NCI-H345 treated with DMSO at 0.1 percent for 48 hours (cell line): ENCODE measurements at regions not wholly inside any gene's neighbourhood (a gene's known extent, or its start where the extent isn't known, plus 50 kb on each side); places are given as distances from the start of the nearest gene placed in this dataset.

Source experiments
- DNase-seq: peaks from one replicate; lab custom pipeline; 2025; ENCODE audit not compliant: unreplicated experiment; lab: John Stamatoyannopoulos, UW

DNA sequence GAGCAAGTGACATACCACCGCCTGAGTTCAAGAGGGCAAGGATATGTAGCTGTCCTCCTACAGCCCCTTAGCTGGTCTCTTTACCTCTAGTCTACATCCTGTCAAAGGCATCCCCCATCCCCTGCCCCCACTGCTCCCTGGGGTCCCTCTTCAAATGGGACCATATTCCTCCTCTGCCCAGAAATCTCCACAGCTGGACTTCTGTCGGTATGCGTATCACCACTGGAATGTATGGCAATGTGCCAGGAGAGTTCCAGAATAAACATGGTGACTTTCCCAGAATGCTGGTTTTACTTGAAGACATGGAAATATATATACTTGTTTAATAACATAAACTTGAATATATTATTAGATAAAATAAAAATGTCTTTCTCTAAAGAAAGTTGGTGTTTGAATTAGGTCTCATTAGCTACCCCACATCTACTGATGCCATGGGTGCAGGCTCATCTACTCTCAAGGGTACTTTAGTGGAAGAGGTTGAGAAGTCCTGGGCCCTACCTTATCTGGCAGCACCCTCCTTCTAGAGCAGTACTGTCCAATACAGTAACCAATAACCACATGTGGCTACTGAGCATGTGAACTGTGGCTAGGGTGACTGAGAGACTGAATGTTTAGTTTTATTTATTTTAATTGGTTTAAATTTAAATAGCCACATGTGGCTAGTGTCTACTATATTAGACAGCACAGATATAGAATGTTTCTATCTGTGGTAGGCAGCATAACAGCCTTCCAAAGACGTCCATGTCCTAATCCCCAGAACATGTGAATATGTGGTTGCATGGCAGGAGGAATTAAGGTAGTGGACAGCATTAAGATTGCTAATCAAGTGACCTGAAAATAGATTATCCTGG lies 181.7 kb upstream of the SLC30A5 start:
- no peak for DNase-seq

DNA sequence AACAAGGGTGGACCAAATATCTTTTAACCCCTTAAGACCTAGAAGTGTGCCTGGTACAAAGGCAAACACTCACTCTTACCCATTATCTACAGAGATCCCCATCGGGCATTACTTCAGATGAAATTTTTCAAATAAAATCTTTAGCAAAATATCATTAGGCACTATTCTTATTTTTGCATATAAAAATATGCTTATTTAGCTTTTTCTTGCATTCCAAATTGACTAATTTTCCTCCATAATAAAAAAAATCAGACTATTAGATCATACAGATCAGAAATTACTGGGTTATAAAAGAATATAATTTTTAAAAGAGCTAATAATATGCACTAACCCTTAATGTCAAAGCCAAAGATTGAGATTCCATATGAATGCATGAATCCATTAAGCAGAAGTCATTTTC lies 178.7 kb upstream of the SLC30A5 start:
- no peak for DNase-seq

DNA sequence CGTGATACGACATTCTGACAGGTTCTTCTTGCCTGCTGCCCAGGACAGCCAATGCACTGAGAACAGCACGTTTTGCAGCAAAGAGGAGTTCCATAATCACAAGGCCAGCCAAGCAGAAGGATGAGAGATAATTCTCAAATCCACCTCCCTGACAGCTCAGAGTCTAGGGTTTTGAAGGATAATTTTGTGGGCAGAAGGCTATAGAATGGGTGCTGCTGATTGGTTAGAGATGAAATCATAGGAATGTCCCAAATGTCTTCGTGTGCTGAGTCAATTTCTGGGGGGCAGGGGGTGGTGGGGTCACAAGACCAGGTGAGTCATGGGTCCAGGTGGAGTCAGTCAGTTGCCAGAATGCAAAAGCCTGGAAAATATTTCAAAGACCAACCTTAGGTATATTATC lies 175.5 kb upstream of the SLC30A5 start:
- DNase-seq: no peak

DNA sequence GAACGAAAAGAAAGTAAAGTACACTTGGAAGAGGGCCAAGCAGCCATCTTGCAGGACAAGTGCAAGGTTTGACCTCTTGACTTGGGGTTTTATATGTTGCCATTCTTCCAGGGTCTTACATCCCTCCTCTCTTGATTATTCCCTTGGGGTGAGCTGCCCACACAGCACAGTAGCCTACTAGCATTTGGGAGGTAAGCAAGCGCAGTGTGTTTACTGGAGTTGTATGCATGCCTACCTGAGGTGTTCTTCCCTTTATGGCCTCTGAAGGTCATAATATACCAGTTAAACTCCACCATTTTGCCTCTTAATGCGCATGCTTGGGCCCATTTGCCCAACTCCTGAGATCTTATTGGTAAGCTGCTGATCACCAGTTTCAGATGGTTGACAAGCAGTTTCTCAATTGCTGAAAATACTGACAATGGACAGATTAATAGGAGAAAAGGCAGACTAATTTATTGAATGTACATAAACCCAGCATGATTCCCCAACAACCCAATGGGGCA lies 173.8 kb upstream of the SLC30A5 start:
- no peak for DNase-seq

DNA sequence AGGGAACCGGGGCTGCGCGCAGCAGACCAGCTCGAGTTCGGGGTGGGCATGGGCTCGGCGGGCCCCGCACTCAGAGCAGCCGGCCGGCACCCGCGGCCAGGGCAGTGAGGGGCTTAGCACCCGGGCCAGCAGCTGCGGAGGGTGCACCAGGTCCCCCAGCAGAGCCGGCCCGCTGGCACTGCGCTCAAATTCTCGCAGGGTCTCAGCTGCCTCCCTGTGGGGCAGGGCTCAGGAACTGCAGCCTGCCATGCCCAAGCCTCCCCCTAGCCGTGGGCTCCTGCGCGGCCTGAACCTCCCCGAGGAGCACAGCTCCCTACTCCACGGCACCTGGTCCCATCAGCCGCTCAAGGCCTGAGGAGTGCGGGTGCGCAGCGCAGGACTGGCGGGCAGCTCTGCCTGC lies 172.9 kb upstream of the SLC30A5 start:
- no peak for DNase-seq

DNA sequence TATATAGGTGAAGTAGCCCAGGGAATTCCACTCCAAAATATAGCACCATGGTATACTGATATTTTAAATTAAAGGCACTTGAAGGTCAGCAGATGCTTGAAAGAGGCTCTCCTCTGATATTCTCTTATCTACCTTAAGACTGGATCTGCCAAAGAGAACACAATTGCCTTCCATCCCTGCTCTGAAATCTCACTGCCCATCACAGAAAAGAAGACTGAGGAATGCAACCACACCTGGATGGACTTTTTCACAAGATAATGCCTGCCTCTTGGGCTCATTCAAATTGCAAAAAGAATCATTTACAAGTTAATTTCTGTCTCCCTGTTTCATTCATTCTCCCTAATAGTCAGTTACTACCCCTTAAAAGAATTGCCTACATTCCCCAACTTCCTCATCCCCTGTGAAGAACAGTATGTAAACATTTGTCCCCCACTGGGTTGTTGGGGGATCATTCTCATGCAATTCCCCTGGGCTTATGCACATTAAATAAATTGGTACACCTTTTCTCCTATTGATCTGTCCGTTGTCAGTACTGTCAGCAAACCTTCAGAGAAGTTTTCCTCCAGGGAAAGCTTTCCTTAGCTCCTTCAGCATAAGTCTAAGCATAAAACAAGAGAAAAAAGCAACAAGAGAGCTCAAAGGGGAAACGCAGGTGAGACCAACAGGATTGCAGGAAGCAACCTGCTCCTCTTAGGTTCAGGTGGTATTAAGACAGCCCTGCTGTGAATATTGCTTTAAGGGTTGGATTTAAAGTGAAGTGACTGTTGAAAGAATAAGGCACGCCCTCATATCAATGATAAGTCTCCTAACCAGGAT lies 171.4 kb upstream of the SLC30A5 start:
- DNase-seq: no peak

DNA sequence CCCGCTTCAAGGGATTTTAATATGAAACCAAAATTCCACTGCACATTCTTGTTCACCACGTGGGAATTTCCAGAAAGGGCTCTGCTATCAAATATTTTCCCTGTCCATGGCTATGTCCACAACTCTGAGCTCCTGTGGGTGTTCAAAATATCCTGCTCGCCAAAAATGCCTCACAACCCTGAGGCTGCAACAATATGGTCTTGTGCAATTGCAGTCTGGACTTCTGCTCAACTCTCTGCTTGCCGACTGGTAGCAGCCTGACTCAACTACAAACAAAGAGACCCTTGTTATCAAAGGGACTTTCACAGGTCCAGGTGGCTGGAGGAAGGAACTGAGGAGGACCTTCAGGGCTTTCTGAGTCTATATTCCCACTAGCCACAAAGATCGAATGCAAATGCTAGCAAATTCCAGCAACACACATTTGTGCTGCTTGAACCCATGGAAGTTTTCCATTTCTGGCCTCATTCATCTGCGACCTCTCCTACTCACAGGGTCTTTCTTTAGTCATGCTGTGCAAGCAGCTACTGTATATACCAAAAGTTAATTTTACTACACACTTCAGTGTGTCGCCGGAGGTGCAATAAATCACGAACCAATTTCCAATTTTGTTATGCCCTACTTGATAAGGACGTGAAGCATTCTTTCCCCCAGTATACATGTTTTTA lies 169.2 kb upstream of the SLC30A5 start:
- DNase-seq: no peak

DNA sequence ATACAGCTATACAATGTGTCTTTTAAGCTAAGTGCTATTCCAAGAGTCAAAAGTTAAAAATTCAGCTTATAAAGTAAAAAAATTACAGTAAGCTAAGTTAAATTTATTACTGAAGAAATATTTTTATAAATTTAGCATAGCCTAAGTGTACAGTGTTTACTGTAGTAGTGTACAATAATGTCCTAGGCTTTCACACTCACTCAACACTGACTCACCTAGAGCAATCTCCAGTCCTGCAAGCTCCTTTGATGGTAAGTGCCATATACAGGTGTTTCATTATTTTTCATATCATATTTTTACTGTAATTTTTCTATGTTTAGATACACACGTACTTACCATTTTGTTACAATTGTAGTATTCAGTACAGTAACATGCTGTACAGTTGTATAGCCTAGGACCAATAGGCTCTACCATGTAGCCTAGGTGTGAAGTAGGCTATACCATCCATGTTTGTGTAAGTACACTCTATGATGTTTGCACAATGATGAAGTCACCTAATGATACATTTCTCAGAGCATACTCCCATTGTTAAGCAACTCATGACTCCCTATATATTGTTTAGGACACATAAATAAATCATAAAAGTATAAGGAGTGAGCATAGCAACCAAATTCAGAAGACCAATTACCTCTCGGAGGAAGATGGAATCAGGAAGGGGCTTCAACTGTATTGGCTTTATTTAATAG lies 165.1 kb upstream of the SLC30A5 start:
- no peak for DNase-seq

DNA sequence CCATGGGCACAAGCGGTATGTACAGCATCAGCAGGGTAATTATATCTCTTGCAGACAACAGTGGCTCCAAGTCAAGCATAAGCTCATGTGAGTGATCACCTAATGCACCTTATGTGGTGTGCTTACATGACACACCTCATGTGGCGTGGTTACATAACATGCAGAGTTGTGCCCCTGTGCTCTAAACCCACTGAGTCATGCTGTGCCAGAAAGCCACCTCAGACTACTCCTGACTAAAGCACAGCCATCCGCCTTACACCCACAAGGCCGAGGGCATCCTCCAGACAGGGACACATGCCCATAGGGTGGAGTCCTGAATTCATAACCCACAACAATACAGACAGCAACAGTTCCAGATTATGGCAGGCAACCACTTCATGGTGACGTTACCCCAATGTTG lies 163.7 kb upstream of the SLC30A5 start:
- no peak for DNase-seq

DNA sequence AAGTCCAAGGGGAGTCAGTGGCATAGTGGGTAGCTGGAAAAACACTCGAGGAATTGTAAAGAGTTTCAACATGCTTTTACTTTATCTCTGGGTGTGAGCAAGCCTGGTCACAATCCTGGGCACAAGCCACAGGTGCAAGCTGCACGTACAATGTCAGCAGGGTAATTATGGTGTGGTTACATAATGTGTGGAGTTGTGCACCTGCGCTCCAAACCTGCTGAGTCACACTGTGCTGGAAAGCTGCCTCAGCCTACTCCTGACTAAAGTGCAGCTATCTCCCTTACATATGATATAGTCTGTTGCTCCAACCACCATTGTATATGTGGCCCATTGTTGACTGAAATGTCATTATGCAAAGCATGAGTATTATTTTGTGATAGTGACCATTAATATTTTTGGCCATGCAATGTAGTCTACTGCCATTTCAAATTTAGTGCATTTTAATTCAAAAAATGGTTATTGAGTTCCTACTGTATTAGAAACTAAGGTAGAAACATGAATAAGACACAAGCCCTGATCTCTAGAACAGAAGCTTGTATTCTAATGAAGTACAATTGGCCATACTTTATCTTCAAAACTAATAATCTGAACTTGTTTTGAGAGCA lies 160.9 kb upstream of the SLC30A5 start:
- DNase-seq: no peak

DNA sequence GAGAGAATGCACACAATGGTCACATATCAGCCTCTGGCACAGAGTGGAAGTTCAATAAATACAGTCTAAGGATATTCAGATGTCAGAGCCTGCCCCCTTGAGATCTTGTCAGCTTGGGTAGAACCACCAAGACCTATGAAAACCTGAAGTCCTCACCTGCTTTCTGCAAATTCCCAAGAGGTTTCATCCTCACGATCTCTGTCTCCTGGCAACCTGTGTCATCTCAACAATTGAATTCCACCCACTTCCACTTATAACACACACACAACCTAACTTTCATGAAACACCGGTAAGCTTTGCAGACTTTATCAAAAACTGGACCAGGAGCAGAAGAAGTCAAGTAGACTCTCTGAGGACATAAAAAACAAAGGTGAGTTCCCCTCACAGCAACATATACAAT lies 151.6 kb upstream of the SLC30A5 start:
- DNase-seq: no peak

DNA sequence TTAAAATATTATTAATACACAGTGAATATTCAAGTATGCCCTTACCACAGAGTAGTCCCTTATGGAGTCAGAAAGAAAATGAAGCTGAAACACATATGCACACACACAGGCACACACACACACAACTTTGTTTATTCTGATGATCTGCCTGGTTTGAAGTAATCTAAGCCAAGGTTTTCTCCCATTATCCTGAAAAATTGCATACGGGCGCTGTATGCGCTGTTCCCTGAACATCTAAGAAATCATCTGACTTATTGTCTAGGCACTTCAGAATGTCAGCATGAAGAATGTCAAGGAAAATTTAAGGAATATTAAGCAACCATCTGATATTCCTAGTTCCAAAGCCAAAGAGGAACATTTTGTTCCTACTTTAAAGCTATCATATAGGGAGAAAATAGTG lies 147.1 kb upstream of the SLC30A5 start:
- DNase-seq: no peak

DNA sequence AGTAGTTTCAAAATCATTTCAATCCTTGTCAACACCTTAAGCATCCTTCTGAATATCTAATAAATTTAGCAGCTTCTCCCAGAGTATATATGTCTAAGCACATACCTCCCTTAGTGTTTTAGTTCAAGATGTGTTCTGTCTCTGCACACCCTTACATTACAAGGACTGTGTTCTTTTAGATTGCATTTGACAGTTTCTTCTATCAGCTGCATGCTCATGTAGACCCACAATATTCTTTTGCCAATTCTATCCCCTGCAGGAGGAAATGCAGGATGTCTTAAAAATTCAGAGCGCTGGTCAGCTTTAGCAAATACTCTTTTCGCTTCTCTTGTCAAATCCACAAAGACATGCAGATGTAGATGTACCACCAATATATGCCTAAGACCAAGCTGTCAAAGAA lies 145.8 kb upstream of the SLC30A5 start:
- DNase-seq: no peak

DNA sequence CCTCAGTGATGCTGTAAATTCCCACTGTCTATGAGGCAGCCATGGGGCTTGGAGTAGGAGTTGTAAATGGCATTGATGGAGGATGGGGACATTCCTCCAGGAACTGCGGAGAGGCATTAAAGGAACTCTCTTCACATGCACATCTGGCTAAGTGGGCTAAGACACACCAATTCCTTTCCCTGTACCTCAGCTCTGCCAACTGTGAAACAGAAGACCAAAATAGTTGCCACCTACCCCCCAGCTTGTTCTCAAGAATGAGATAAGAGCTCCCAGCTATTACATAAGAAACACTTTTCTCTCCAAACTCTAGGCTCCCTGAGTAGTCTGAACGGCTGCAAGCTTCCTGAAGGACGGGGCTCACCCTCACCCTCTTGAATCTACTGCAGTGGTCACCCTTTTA lies 144.6 kb upstream of the SLC30A5 start:
- no peak for DNase-seq

DNA sequence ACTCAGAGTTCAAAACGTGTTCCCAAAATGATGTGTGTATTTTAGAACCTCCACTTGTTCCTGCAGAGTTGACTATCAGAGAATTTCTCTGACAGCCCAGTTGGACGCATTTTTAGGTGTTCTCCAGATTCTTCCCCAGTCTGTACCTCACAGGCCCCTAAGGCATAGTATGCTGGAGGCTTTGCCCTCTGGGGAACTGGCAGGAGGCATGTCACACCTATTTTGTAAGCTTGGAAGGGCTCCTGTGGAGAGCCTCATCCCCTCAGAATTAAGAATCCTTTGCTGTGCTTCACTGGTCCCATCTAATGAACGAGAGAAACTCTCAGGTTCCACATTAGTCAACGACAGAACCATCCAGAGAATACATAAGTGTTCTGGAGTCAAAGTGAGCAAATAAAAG lies 144.1 kb upstream of the SLC30A5 start:
- DNase-seq: no peak

DNA sequence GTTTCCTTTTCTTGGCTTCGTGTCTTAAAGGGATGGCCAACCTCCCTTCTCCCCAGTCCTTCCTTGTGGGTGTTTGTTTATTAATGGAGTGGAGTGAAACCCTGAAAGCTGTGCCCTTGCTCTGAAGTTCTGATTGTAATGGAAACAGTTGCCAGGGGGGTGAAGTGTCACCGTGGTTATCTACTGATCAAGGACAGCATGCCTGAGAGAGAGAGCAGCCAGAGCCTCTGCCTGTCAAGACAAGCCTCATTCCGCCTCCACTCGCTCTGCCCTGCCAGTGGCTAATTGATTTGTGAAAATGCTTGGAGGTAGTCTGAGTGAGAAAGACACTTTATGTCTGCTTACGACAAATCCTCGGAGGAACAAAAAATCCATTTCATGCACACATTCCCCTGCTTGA lies 143.7 kb upstream of the SLC30A5 start:
- DNase-seq: no peak

DNA sequence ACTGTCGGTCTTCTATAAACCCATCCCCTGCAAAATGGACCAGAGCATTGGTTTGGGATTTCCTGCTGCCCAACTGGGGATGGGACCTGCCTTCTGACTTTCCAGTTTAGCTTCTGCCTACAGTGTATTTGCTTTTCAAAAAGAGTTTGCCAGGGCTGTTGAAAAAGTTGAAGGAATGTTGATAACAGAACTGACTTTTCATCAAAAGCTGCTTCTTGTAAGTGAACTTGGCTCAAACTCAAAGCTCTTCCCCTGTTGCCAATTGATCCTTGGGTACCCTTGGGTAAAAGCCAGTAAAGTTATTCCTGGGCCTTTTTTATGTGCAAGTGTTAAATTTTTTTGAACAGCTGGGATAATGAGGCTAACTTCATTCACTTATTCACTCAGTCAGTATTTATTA lies 142.9 kb upstream of the SLC30A5 start:
- DNase-seq: no peak

DNA sequence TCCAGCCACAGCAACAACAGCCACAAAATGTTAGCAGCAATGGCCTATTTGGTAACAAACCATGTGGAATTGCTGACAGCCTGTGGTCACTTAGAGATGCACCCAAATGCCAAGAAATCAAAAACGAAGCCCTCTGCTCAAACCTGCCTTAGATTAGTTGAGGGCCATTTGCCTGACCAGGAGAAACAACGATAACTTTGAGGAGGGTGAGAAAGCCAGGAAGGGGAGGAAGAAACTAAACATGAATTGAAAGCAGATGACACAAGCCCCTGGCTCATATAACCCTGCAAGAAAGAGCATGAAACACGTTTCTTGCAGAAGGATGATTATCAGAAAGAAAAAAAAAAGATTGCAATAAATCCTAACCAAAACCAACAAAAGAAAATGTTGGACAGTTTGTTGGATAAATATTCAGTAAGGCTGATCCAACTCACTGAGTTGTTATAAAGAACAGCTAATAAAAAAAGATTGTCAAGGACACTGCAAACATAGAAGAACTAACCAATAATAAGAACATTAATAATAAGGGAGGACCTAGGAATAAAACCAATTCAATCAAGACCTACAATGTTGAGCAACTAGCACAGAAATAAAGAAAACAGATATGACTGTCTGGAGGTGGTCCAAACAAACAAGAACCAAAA lies 140.5 kb upstream of the SLC30A5 start:
- DNase-seq: no peak

DNA sequence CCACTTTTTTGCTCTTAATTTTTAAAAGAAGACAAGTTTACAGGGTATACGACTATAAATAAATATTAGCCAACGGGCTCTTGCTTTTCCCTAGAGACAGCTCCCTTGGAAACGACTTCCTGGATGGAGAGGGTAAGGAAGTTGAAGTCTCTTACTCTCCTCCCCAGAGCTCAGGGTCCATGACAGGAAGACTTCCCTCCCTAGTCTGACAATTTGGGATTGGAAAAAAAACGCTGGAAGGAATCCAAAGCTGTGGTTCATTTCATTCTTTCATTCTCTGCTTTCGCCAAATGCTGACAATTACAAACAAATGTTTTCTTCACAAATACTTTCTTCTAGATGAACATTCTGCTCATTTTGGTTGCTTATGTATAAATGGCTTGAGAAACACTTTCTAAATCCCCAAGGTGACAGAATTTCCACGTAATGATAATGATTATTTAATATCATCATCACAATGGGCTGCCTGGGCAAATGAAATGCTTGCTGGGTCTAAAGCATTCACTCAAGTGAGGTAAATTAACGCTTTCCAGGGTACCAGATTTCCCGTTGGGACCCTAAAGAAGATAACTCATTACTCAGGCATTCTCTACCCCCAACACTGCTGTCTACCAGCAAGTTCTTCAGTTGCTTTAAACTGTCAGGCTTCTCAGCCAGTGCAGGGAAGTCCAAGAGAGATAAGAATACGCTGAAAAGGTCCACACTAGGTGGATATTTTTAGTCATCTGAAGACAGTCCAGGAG lies 139.8 kb upstream of the SLC30A5 start:
- no peak for DNase-seq

DNA sequence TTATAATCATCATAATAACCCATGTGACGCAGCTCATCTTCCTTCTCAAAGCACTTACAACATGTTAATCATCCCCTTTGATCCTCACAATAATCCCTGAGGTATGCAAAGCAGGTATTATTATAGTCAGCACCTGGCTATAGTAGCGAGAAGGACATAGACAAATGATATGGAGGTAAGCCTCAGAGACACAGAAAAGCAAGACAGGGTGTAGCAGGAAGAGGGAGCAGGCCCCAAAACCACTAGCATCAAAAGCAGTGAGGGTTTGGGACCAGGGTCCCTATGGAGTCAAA lies 139.2 kb upstream of the SLC30A5 start:
- no peak for DNase-seq
